Transverse colon (tissue), 4 donors: ENCODE measurements at regions not wholly inside any gene's neighbourhood (a gene's known extent, or its start where the extent isn't known, plus 50 kb on each side); places are given as distances from the start of the nearest gene placed in this dataset.

Experiments
- DNase-seq: peaks from one replicate; pipeline ENCODE4 v3.0.0-alpha.2; 2019
- H3K27ac ChIP-seq, 4 donors: fragments of 200-600 bp; sonication (generic); 2 replicates each; pipeline ENCODE4 v1.5.1; 2016 to 2018; ENCODE audit warnings: inconsistent platforms in 4 of 4
- H3K27me3 ChIP-seq: fragments of 200-600 bp; sonication (generic); 2 replicates; pipeline ENCODE4 v1.5.1; 2017; ENCODE audit warnings: inconsistent platforms
- H3K36me3 ChIP-seq, 4 donors: fragments of 200-600 bp; sonication (generic); 2 replicates each; pipeline ENCODE4 v1.5.1; 2017 to 2019; ENCODE audit warnings: inconsistent platforms in 4 of 4
- H3K4me1 ChIP-seq, 4 donors: fragments of 200-600 bp; sonication (generic); 2 replicates each; pipeline ENCODE4 v1.5.1; 2017 to 2020; ENCODE audit warnings: inconsistent platforms in 4 of 4
- H3K4me3 ChIP-seq, 4 donors: fragments of 200-600 bp; sonication (generic); 1 replicate in 1 of 4; 2 replicates in 3 of 4; pipeline versions ENCODE4 v1.5.1 to v1.6.1; 2017 to 2019; ENCODE audit warnings: inconsistent platforms in 4 of 4
- H3K9me3 ChIP-seq, 2 donors: fragments of 200-600 bp; sonication (generic); 2 replicates each; pipeline ENCODE4 v1.5.1; 2017 to 2019; ENCODE audit warnings: inconsistent platforms in 2 of 2
- CTCF ChIP-seq, 5 experiments: fragments of 200-600 bp in 3 of 5; fragments of 450-650 bp in 2 of 5; sonication (generic) in 3 of 5; IDR thresholded peaks; 1 replicate in 2 of 5; 2 replicates in 3 of 5; pipeline ENCODE4 v1.5.1; 2016 to 2017; ENCODE audit warnings: antibody characterized with exemption in 5 of 5, inconsistent platforms in 3 of 5, mild to moderate bottlenecking in 2 of 5, moderate library complexity in 1 of 5
- EP300 ChIP-seq: sonication (generic); formaldehyde crosslinking; IDR thresholded peaks from one replicate; pipeline ENCODE4 v1.6.1; 2017; ENCODE audit warnings: antibody characterized with exemption, low read depth
- POLR2A ChIP-seq: fragments of 450-650 bp; IDR thresholded peaks from one replicate; pipeline ENCODE4 v1.6.1; 2016; ENCODE audit warnings: antibody characterized with exemption, mild to moderate bottlenecking, moderate library complexity
- POLR2AphosphoS5 ChIP-seq, 3 donors: sonication (generic); formaldehyde crosslinking; IDR thresholded peaks; one replicate each; pipeline ENCODE4 v1.6.1; 2016; ENCODE audit warnings: antibody characterized with exemption in 3 of 3
- WGBS, 2 donors: methylation state at CpG; one replicate each; pipeline ENCODE4 v1.1.5; 2018; ENCODE audit warnings: low coverage in 1 of 2; 5-methylcytosine and 5-hydroxymethylcytosine counted together
- in situ Hi-C, 4 donors: fragments of 200-750 bp; cut with MboI; loops; one replicate each; pipeline versions ENCODE4 v1.15.0 to v1.15.1; 2017; ENCODE audit warnings: low sequenced_read_pairs in 3 of 4, low pct_ligation_motif_present in 1 of 4, low pct_unique_long_range_greater_than_20kb in 1 of 4
- intact Hi-C: fragments of 100-400 bp; cut with DNase I; formaldehyde crosslinking; loops from one replicate; pipeline ENCODE4 v1.15.1; 2023; ENCODE audit warnings: low total_unique reads

GRCh38 chr3:194005930-194006501, 129.9 kb upstream of the HES1 start:
- intact Hi-C loops = no loop called here
- 62 to 79% methylated on average over 1 to 4 of the region's 4 CpGs for WGBS, 2 donors

GRCh38 chr3:194007592-194008337, 128.2 kb upstream of the HES1 start:
- peaks cover 19 to 44% (median 20%) of the 10 kb centered on the region in 4 donors for H3K4me1 ChIP-seq
- H3K4me3 ChIP-seq = no peak overlapping the region
- no peak for DNase-seq
- 87 to 97% methylated on average over 7 to 13 of the region's 13 CpGs for WGBS, 2 donors
- H3K27ac ChIP-seq = no peak overlapping the region
- in situ Hi-C loops (no loop called here), intact Hi-C loops (no loop called here)
- no peaks in the 10 kb centered on the region for H3K27me3 ChIP-seq
- no peaks in the 10 kb centered on the region for H3K36me3 ChIP-seq
- H3K9me3 ChIP-seq = no peaks in the 10 kb centered on the region
- TF ChIP-seq CTCF (IDR thresholded peaks at IDR 0.05) (no peak), POLR2AphosphoS5 (IDR thresholded peaks at IDR 0.05) (no peak), POLR2A (no peak), EP300 (no peak)

More at GRCh38 chr3:194005930-194006501, 129.9 kb upstream of the HES1 start:
- Histone ChIP-seq H3K27ac (peak overlapping the region in 1 of 4 donors; percentile 82), H3K4me3 (no peak overlapping the region), H3K9me3 (no peaks in the 10 kb centered on the region), H3K27me3 (no peaks in the 10 kb centered on the region), H3K36me3 (no peaks in the 10 kb centered on the region), H3K4me1 (peaks cover 21 to 47% (median 22%) of the 10 kb centered on the region in 4 donors)
- in situ Hi-C loops = no loop called here
- DNase-seq = no peak
- TF ChIP-seq POLR2A = no peak
- no peak for TF ChIP-seq CTCF (IDR thresholded peaks at IDR 0.05)
- TF ChIP-seq POLR2AphosphoS5 (IDR thresholded peaks at IDR 0.05) = no peak
- no peak for TF ChIP-seq EP300

- Histone ChIP-seq H3K4me1 (peaks cover 9 to 33% (median 10%) of the 10 kb centered on the region in 4 donors), H3K27me3 (no peaks in the 10 kb centered on the region), H3K9me3 (no peaks in the 10 kb centered on the region), H3K27ac (no peak overlapping the region), H3K4me3 (no peak overlapping the region), H3K36me3 (no peaks in the 10 kb centered on the region)
- intact Hi-C loops (no loop called here), in situ Hi-C loops (no loop called here)
- DNase-seq = peak; percentile 51
- WGBS, 2 donors = 63 to 68% methylated on average over 5 of the region's 5 CpGs
- TF ChIP-seq POLR2AphosphoS5 (IDR thresholded peaks at IDR 0.05) = no peak
- TF ChIP-seq POLR2A = no peak
- no peak for TF ChIP-seq CTCF (IDR thresholded peaks at IDR 0.05)
- no peak for TF ChIP-seq EP300
These were observed 126.9 kb upstream of the HES1 start for GRCh38 chr3:194009019-194009418.

DNA sequence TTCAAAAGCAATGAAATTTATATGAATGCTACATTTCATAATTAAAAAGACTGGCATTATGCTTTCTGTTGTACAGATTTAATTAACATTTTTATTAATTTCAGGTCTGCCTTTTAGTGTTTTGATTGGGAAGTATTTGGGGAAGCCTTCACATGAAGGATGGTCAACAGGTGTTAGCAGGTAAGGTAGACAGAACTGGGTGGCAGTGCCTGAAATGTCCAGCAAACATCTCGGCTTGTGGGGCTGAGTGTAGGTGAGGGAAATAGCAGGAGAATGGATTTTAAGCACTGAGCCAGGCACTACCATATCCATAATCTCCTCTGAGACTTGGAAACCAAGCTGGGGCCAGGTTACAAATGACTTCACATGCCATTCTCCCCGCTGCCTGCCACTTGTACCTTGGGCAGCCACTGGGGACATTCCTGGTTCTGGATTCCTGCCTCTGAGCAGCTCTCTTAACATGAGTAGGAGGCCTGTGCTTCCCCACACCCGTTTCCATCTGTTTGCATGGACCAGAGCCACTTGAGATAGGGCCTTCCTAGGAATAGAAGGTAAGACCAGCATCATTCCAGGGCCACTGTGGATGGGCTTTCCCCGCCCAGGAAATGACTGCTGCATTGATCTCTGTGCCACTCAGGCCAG, 125.9 kb upstream of the HES1 start:
- DNase-seq = no peak
- TF ChIP-seq POLR2A (no peak), CTCF (IDR thresholded peaks at IDR 0.05) (no peak), POLR2AphosphoS5 (IDR thresholded peaks at IDR 0.05) (no peak), EP300 (no peak)
- 60 to 89% methylated on average over 1 to 4 of the region's 4 CpGs for WGBS, 2 donors
- Histone ChIP-seq H3K27me3 (no peaks in the 10 kb centered on the region), H3K27ac (no peak overlapping the region), H3K4me1 (peaks cover 0 to 23% (median under 1%) of the 10 kb centered on the region in 4 donors), H3K9me3 (no peaks in the 10 kb centered on the region), H3K36me3 (no peaks in the 10 kb centered on the region), H3K4me3 (no peak overlapping the region)
- in situ Hi-C loops = no loop called here
- intact Hi-C loops = no loop called here
